ENCODE measurements at regions not wholly inside any gene's neighbourhood (a gene's known extent, or its start where the extent isn't known, plus 50 kb on each side); places are given as distances from the start of the nearest gene placed in this dataset.
"Not testable (repeated sequence)": the region's sequence is repeated elsewhere in the genome, so short reads cannot be mapped to it uniquely, and the experiment has no call there.

GRCh38 chr13:19123502-19123901 lies 58.1 kb downstream of the TUBA3C start:
- no peak for DNase-seq

GRCh38 chr13:19117913-19118739 lies 63.5 kb downstream of the TUBA3C start:
- DNase-seq = no peak

GRCh38 chr13:19109225-19109624 lies 72.4 kb downstream of the TUBA3C start:
- DNase-seq = not testable (repeated sequence)

- DNase-seq = no peak
Observed at GRCh38 chr13:19103140-19103539, 78.5 kb downstream of the TUBA3C start.

- no peak for DNase-seq
Observed at GRCh38 chr13:19093369-19093768, 88.3 kb downstream of the TUBA3C start.

GRCh38 chr13:19090495-19090894 lies 91.1 kb downstream of the TUBA3C start:
- no peak for DNase-seq

- no peak for DNase-seq
Observed at GRCh38 chr13:19089315-19089714, 92.3 kb downstream of the TUBA3C start.

GRCh38 chr13:19088416-19088815 lies 93.2 kb downstream of the TUBA3C start:
- no peak for DNase-seq

- no peak for DNase-seq
Observed at GRCh38 chr13:19085876-19086275, 95.7 kb downstream of the TUBA3C start.

- DNase-seq = no peak
Observed at GRCh38 chr13:19085258-19085657, 96.4 kb downstream of the TUBA3C start.

GRCh38 chr13:19083340-19083739 lies 98.3 kb downstream of the TUBA3C start:
- DNase-seq = no peak

GRCh38 chr13:19075418-19075817 lies 106.2 kb downstream of the TUBA3C start:
- DNase-seq = no peak

- no peak for DNase-seq
Observed at GRCh38 chr13:19074519-19074918, 107.1 kb downstream of the TUBA3C start.

- DNase-seq = not testable (repeated sequence)
Observed at GRCh38 chr13:19074106-19074505, 107.5 kb downstream of the TUBA3C start.

GRCh38 chr13:19072956-19073706 lies 108.5 kb downstream of the TUBA3C start:
- DNase-seq = not testable (repeated sequence)

GRCh38 chr13:19072543-19072942 lies 109.1 kb downstream of the TUBA3C start:
- no peak for DNase-seq

GRCh38 chr13:19071161-19071936 lies 110.3 kb downstream of the TUBA3C start:
- DNase-seq = no peak

- DNase-seq = no peak
Observed at GRCh38 chr13:19070398-19070735, 111.3 kb downstream of the TUBA3C start.

- no peak for DNase-seq
Observed at GRCh38 chr13:19069684-19070397, 111.8 kb downstream of the TUBA3C start.

- no peak for DNase-seq
Observed at GRCh38 chr13:19068691-19069090, 112.9 kb downstream of the TUBA3C start.

- DNase-seq = no peak
Observed at GRCh38 chr13:19067767-19068166, 113.9 kb downstream of the TUBA3C start.

- DNase-seq = no peak
Observed at GRCh38 chr13:19062801-19063200, 118.8 kb downstream of the TUBA3C start.
